GM12891 (cell line): ENCODE measurements at regions not wholly inside any gene's neighbourhood (a gene's known extent, or its start where the extent isn't known, plus 50 kb on each side); places are given as distances from the start of the nearest gene placed in this dataset.
"Not testable (repeated sequence)": the region's sequence is repeated elsewhere in the genome, so short reads cannot be mapped to it uniquely, and the experiment has no call there.

Experiments used
- DNase-seq: peaks from one replicate; pipeline ENCODE4 v3.0.0; 2011; ENCODE audit warnings: low spot score; ENCODE audit not compliant: insufficient read length
- FAIRE-seq: peaks from 2 replicates; lab custom pipeline; 2011; peaks lifted over from hg19 to GRCh38; lab: Jason Lieb, UNC
- PAX5 ChIP-seq: IDR thresholded peaks from 2 replicates; pipeline ENCODE4 v1.6.1; 2011; ENCODE audit warnings: low read length, moderate library complexity, mild to moderate bottlenecking; ENCODE audit not compliant: insufficient read depth, severe bottlenecking
- POLR2A ChIP-seq: IDR thresholded peaks from 2 replicates; pipeline ENCODE4 v1.6.1; 2011; ENCODE audit warnings: low read depth, low read length, control low read depth
- POLR2AphosphoS5 ChIP-seq: IDR thresholded peaks from 2 replicates; pipeline ENCODE4 v1.6.1; 2011; ENCODE audit warnings: low read depth, low read length, control low read depth
- POU2F2 ChIP-seq: IDR thresholded peaks from 2 replicates; pipeline ENCODE4 v1.6.1; 2011; ENCODE audit warnings: low read depth, mild to moderate bottlenecking, control low read depth, low read length, moderate library complexity
- SPI1 ChIP-seq: IDR thresholded peaks from 2 replicates; pipeline ENCODE4 v1.6.1; 2011; ENCODE audit warnings: low read depth, low read length, control low read depth
- TAF1 ChIP-seq: IDR thresholded peaks from 2 replicates; pipeline ENCODE4 v1.6.1; 2011; ENCODE audit warnings: low read depth, low read length, control low read depth

DNA sequence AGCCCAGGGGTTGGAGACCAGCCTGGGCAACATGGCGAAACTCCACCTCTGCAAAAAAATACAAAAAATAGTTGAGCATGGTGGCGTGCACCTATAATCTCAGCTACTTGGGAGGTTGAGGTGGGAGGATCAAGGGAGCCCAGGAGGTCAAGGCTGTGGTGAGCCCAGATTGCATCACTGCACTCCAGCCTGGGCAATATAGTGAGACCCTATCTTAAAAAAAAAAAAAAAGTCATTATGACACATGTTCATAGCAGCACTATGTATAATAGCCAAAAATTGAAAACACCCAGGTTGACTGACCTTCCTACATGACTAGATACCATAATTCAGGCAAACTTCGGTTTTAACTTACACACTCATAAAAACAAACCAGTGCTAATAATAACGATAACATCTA is 90.8 kb upstream of the RBPJ start:
- no peak for TF ChIP-seq POU2F2
- no peak for TF ChIP-seq PAX5
- TF ChIP-seq POLR2AphosphoS5: no peak
- no peak for TF ChIP-seq SPI1
- no peak for TF ChIP-seq TAF1
- no peak for TF ChIP-seq POLR2A
- no peak for DNase-seq
- no peak for FAIRE-seq

DNA sequence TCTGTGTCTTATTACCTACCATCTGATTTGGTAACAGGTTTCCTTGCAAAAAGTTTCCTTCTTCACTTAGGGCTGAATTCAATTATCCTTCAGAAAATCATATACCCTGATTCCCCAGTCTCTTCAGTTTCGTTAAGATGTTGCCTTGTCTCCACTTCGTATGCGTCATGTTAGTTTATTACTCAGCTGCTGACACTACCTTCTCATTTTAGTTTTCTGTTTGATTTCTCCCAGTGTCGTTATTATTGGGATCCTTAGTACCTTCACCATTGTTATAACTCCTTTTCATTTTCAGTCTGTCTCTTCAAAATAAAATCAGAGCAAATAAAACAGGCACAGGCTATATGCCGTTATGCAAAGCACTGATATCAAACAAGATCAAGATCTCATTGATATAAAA is 87.5 kb upstream of the RBPJ start:
- DNase-seq (no peak), FAIRE-seq (no peak)
- no peak for TF ChIP-seq TAF1
- TF ChIP-seq SPI1: no peak
- no peak for TF ChIP-seq PAX5
- TF ChIP-seq POLR2AphosphoS5: no peak
- TF ChIP-seq POU2F2: no peak
- TF ChIP-seq POLR2A: no peak

DNA sequence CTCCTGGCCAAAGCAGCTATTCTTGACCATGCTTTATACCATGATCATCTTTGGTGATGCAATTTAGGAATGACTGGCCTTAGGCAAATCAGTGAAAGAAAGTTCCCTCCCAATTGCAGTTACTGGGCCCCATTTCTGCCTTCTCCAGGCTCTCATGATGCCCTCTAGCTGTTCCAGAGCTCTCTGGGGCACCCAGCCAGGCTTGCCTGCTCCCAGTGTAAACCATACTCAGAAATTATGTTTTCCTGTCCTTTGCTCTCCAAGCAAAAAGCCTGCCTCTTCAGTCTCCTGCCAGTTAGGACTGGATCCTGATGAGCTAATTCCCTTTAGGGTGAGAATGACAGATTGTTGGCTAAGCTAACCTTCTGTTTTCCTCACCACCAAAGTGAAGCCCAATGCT is 85.3 kb upstream of the RBPJ start:
- FAIRE-seq: no peak
- TF ChIP-seq PAX5 (no peak), POLR2A (no peak), TAF1 (no peak), SPI1 (no peak), POU2F2 (no peak), POLR2AphosphoS5 (no peak)

DNA sequence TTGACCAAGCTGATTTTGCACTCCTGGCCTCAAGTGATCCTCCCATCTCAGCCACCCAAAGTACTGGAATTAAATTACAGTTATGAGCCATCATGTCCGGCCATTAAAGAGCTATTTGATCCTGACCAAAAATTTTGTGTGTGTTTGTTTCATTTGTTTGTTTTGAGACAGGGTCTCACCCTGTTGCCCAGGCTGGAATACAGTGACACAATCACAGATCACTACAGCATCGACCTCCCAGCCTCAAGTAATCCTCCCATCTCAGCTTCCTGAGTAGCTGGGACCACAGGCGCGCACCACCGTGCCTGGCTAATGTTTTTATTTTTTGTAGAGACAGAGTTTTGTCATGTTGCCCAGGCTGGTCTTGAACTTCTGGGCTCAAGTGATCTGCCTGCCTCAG is 82.9 kb upstream of the RBPJ start:
- TF ChIP-seq PAX5 (no peak), POU2F2 (no peak), POLR2A (no peak), POLR2AphosphoS5 (no peak), TAF1 (no peak), SPI1 (no peak)
- DNase-seq: no peak
- no peak for FAIRE-seq

More for the DNA sequence above, 85.3 kb upstream of the RBPJ start:
- DNase-seq: no peak

DNA sequence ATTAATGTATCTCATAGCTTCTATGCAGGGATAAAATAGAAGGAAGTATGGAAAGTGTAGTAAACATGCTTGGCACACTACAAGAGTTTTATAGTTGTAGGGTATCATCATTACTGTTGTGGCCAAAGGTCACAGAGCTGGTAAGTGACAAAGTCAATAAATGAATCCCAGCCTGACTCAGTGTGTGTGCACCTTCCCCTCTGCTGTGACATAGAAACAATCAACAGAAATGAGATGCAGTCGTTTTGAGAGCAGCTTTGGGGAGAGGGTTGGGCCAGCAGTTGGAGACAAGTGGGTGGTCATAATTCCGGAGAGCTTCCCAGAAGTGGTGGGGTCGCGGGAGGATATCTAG is 82.4 kb upstream of the RBPJ start:
- no peak for DNase-seq
- TF ChIP-seq POLR2A (no peak), PAX5 (no peak), POU2F2 (no peak), SPI1 (no peak), POLR2AphosphoS5 (no peak)

DNA sequence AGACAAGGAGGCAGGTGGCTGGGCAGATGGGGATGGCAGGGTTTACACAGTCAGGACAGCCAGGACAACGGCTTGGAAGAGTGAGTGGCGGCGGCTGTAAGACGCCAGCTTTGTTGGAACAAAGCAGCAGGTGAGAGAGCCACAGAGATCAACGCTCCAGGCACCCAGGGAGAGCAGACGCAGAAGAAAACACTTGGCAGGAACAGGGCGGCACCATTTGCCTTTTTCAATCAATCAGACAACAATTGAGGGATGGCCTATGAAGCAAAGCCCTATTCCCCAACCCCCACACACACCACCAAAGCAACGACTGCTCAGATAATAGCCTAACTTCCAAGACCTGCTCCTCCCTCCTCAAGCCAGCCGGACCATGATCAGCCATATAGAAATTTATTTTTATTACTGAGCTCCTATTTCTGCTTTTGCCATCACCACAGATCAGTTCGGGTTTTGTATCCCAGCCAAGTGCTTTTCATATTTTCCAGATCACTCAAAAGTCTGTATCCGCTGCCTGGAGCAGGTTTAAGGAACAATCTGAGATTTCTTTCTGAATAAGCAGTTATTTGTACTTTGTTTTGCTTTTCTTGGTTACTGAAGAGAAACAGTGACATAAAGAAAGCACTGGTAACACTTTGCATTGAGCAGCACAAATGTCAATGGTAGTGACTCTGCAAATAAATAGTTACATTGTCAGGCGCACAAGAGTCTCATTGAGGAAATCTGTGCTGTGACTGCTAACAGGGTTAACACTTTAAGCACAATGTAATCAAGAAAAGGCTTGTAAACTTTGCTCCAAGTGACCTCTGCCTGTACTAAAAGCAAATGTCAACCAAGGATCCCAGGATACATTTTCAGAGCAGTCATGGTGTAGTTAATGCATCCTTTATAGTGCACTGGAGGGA is 81.8 kb upstream of the RBPJ start:
- no peak for TF ChIP-seq POLR2A
- DNase-seq: no peak
- FAIRE-seq: no peak

More for the DNA sequence above, 82.4 kb upstream of the RBPJ start:
- FAIRE-seq: no peak

DNA sequence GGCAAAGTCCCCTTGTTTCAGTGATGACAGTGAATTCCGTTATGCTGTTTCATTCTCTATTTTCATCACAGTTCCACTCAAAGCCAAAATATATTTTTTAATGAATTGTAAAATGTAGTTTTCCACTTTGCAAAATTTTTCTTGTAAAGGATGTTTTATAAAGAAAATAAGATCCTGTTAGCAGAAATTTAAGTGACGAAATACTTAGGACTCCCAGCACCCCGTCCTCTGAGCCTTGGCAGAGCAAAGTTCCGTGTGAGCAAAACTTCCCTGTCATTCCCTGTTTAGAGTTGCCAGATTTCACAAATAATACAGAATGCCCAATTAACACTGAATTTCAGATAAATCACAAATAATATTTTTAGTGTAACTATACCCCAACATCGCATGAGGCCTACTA is 81.0 kb upstream of the RBPJ start:
- TF ChIP-seq PAX5: no peak
- TF ChIP-seq POLR2A: no peak
- no peak for TF ChIP-seq POLR2AphosphoS5
- no peak for TF ChIP-seq POU2F2
- TF ChIP-seq SPI1: no peak
- no peak for TF ChIP-seq TAF1
- DNase-seq: no peak
- no peak for FAIRE-seq

DNA sequence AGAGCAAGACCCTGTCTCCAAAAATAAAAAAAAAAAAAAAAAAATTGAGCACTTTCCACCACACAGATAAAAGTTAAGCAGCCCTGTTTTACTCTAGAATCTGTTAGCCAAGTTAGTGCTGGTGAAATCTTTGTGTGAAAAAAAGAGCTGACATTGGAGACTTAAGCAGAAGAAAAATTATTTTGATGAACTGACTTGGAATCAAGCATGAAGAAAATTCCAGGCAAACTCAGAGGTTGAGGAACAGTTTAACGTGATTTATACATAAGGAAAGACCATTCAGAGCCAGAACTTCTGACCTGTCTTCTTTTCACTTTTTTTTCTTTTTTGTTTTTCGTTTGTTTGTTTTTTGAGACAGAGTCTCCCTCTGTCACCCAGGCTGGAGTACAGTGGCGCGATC is 79.6 kb upstream of the RBPJ start:
- DNase-seq (no peak), FAIRE-seq (no peak)
- no peak for TF ChIP-seq POU2F2
- no peak for TF ChIP-seq POLR2AphosphoS5
- no peak for TF ChIP-seq PAX5
- no peak for TF ChIP-seq SPI1
- TF ChIP-seq TAF1: no peak
- TF ChIP-seq POLR2A: no peak

DNA sequence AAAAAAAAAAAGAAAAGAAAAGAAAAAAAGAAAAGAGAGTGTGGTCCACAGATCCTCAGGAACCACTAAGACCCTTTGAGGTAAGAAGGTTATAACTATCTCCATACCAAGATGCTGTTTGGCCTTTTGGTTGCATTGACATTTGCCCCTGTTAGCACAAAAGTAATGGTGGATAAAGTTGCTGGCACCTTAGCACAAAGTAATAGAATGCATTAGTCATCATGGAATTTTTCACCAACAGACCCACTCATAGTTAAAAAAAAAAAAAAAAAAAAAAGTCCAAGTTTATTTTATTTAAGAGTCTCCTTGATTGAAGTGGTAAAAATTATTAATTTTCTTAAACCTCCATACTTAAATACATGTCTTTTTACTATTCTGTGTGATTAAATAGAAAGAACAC is 78.4 kb upstream of the RBPJ start:
- TF ChIP-seq POLR2AphosphoS5: no peak
- TF ChIP-seq POU2F2: no peak
- no peak for TF ChIP-seq TAF1
- no peak for TF ChIP-seq SPI1
- no peak for TF ChIP-seq POLR2A
- no peak for TF ChIP-seq PAX5
- FAIRE-seq: no peak
- no peak for DNase-seq

DNA sequence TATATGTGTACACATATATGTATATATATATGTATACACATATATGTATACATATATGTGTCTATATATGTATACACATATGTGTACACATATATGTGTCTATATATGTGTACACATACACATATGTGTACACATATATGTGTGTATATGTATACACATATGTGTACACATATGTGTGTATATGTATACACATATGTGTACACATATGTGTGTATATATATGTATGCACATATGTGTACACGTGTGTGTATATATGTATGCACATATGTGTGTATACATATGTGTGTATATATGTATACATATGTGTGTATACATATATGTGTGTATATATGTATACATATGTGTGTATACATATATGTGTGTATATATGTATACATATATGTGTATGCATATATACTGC is 76.7 kb upstream of the RBPJ start:
- not testable (repeated sequence) for DNase-seq
- peak; percentile 99 for FAIRE-seq
